NT2/D1 (cell line): ENCODE measurements at regions not wholly inside any gene's neighbourhood (a gene's known extent, or its start where the extent isn't known, plus 50 kb on each side); places are given as distances from the start of the nearest gene placed in this dataset.

ENCODE experiments used
- YY1 ChIP-seq: IDR thresholded peaks from 2 replicates; pipeline ENCODE4 v1.6.1; 2011; ENCODE audit not compliant: insufficient read length, insufficient read depth
- ZNF274 ChIP-seq: IDR thresholded peaks from 2 replicates; pipeline ENCODE4 v1.6.1; 2011; ENCODE audit warnings: mild to moderate bottlenecking, low read depth, low read length

- TF ChIP-seq YY1 (no peak), ZNF274 (no peak)
Measured at GRCh38 chr7:149370790-149371189, 90.1 kb downstream of the ZNF777 start.
